RWPE1 (cell line): ENCODE measurements at regions not wholly inside any gene's neighbourhood (a gene's known extent, or its start where the extent isn't known, plus 50 kb on each side); places are given as distances from the start of the nearest gene placed in this dataset.
"Not testable (repeated sequence)": the region's sequence is repeated elsewhere in the genome, so short reads cannot be mapped to it uniquely, and the experiment has no call there.

Experiments
- CTCF ChIA-PET: fragments of 350-600 bp; sonication (Branson Sonifier 250); formaldehyde crosslinking; extraction: SDS; loops from one replicate; lab custom pipeline; 2021; lab: Yijun Ruan, JAX
- POLR2A ChIA-PET: fragments of 400-600 bp; formaldehyde crosslinking; extraction: SDS; loops from one replicate; lab custom pipeline; 2020; ENCODE audit warnings: antibody characterized with exemption; ENCODE audit not compliant: low non-redundant PET; lab: Yijun Ruan, JAX
- DNase-seq: peaks from one replicate; pipeline ENCODE4 v3.0.0; 2012; ENCODE audit warnings: low spot score
- H3K27ac ChIP-seq: fragments of 450-650 bp; 2 replicates; pipeline ENCODE4 v1.5.1; 2017
- CTCF ChIP-seq: fragments of 450-650 bp; conservative IDR thresholded peaks from 2 replicates; pipeline ENCODE4 v1.5.1; 2017; ENCODE audit warnings: low read depth, mild to moderate bottlenecking

- H3K27ac ChIP-seq, result no peak overlapping the region
- ChIA-PET CTCF (interaction anchor here (0.7 kb wide), 1 partner anchor 32 kb away, joined by 3 read pairs; no protein-coding TSS in a partner anchor), POLR2A (no interaction called here)
- DNase-seq, result peak; percentile 59
- TF ChIP-seq CTCF, result no peak
These were observed 56.9 kb upstream of the RASA1 start for GRCh38 chr5:87210743-87211142.

GRCh38 chr5:87211676-87212075 lies 56.0 kb upstream of the RASA1 start:
- TF ChIP-seq CTCF, result no peak
- ChIA-PET POLR2A (interaction anchor here (0.5 kb wide), 1 partner anchor 56 kb away, joined by 3 read pairs; the partner anchor contains the start of gene RASA1), CTCF (no interaction called here)
- DNase-seq, result no peak
- H3K27ac ChIP-seq, result no peak overlapping the region

- CTCF ChIA-PET, result interaction anchor here (0.6 kb wide), 1 partner anchor 164 kb away, joined by 3 read pairs; no protein-coding TSS in a partner anchor
- POLR2A ChIA-PET, H3K27ac ChIP-seq, DNase-seq: not testable (repeated sequence)
These were observed 55.5 kb upstream of the RASA1 start for GRCh38 chr5:87212183-87212582.

- POLR2A ChIA-PET, H3K27ac ChIP-seq, DNase-seq, CTCF ChIA-PET: not testable (repeated sequence)
These were observed 50.2 kb upstream of the RASA1 start for GRCh38 chr5:87217480-87217879.
